ENCODE measurements at regions not wholly inside any gene's neighbourhood (a gene's known extent, or its start where the extent isn't known, plus 50 kb on each side); places are given as distances from the start of the nearest gene placed in this dataset.

- no peak for TF ChIP-seq E2F6 (IDR thresholded peaks at IDR 0.05)
- TF ChIP-seq YY1 (IDR thresholded peaks at IDR 0.05; ENCODE audit: low read depth, low read length): no peak
- no peak for TF ChIP-seq BRCA1 (IDR thresholded peaks at IDR 0.05; ENCODE audit: low read depth, low read length)
- no peak for TF ChIP-seq CREB1 (IDR thresholded peaks at IDR 0.05)
- ChIA-PET POLR2A (ENCODE audit: partially characterized antibody) (no interaction called here), CTCF (ENCODE audit: partially characterized antibody) (interaction anchor here (0.5 to 1.3 kb wide), 4 partner anchors 10 to 359 kb away, joined by 3 read pairs; no protein-coding TSS in a partner anchor)
- Histone ChIP-seq H3K56ac (replicated peaks; ENCODE audit: insufficient read length, low read depth, low read length) (no peak overlapping the region), H2BK120ac (replicated peaks; ENCODE audit: low read depth, low read length) (no peak overlapping the region), H3K18ac (ENCODE audit: extremely low read depth, low read length) (no peak overlapping the region; the same call in 1 of the 2 replicates), H3K4ac (replicated peaks; ENCODE audit: insufficient read length, low read depth, low read length) (no peak overlapping the region), H3K79me1 (ENCODE audit: low read depth, low read length) (no peaks in the 10 kb centered on the region), H3K79me2 (ENCODE audit: control insufficient read depth in 1 of 2, insufficient read depth in 2 of 2, low read length in 2 of 2) (no peaks in the 10 kb centered on the region), H2AFZ (ENCODE audit: low read length) (no peak overlapping the region), H2BK20ac (ENCODE audit: low read length) (peak overlapping the region; percentile 87; the same call in 1 of the 2 replicates), H3K36me3 (ENCODE audit: control insufficient read depth in 2 of 4, insufficient read depth in 4 of 4, low read length in 3 of 4) (no peaks in the 10 kb centered on the region), H2AK5ac (ENCODE audit: low read depth, low read length) (no peak overlapping the region), H3K23ac (ENCODE audit: insufficient read length) (no peak overlapping the region), H4K5ac (ENCODE audit: insufficient read length, low read depth, low read length) (no peak overlapping the region), H3K23me2 (ENCODE audit: low read depth, low read length) (no peaks in the 10 kb centered on the region), H3K4me3 (ENCODE audit: extremely low read depth in 1 of 4, insufficient read depth in 2 of 4, low read depth in 3 of 4, low read length in 4 of 4) (no peak overlapping the region), H4K8ac (ENCODE audit: extremely low read depth, insufficient read depth, low read length) (no peak overlapping the region), H2BK15ac (ENCODE audit: low read length) (peak overlapping the region; percentile 74; the same call in 1 of the 2 replicates), H3K9ac (replicated peaks in 1 of 4; ENCODE audit: extremely low read depth in 1 of 4, low read depth in 3 of 4, low read length in 3 of 4) (no peak overlapping the region), H3K9me3 (ENCODE audit: insufficient read depth in 2 of 2, low read depth in 1 of 2, low read length in 1 of 2) (no peaks in the 10 kb centered on the region), H3K14ac (ENCODE audit: insufficient read length) (no peak overlapping the region), H3K4me1 (replicated peaks in 1 of 4; ENCODE audit: control insufficient read depth in 3 of 4, insufficient read depth in 4 of 4, low read length in 3 of 4) (peaks cover 3 to 11% (median 5%) of the 10 kb centered on the region in 4 experiments; a peak in 5 of 7 replicates), H4K20me1 (replicated peaks in 1 of 2; ENCODE audit: control insufficient read depth in 1 of 2, insufficient read depth in 2 of 2, low read length in 2 of 2) (no peaks in the 10 kb centered on the region), H2BK5ac (ENCODE audit: low read depth, low read length) (peak overlapping the region; percentile 32; the same call in 1 of the 2 replicates), H2BK12ac (ENCODE audit: low read depth, low read length) (no peak overlapping the region), H4K91ac (replicated peaks; ENCODE audit: insufficient read length, low read length) (no peak overlapping the region), H3K4me2 (ENCODE audit: insufficient read depth in 1 of 2, low read depth in 2 of 2, low read length in 2 of 2) (0 out of 4 replicates have a peak overlapping the region, but pooled peaks of 1 of the 2 experiments have one; percentile 20), H3K27ac (ENCODE audit: low read depth, low read length) (no peak overlapping the region), H3K27me3 (replicated peaks in 1 of 4; ENCODE audit: control insufficient read depth in 3 of 4, extremely low read depth in 1 of 4, insufficient read depth in 3 of 4, low read length in 3 of 4) (no peaks in the 10 kb centered on the region; a peak in 2 of 7 replicates)
- FAIRE-seq (no peak), DNase-seq (ENCODE audit: low read depth in 1 of 2, low spot score in 2 of 2) (no peak)
These were observed 267.0 kb downstream of the SEC61B start for GRCh38 chr9:99489060-99489413.
